SW 1271 (cell line): ENCODE measurements at regions not wholly inside any gene's neighbourhood (a gene's known extent, or its start where the extent isn't known, plus 50 kb on each side); places are given as distances from the start of the nearest gene placed in this dataset.

Experiments used
- DNase-seq, 2 experiments: peaks; one replicate each; lab custom pipeline; 2025; lab: John Stamatoyannopoulos, UW

DNA sequence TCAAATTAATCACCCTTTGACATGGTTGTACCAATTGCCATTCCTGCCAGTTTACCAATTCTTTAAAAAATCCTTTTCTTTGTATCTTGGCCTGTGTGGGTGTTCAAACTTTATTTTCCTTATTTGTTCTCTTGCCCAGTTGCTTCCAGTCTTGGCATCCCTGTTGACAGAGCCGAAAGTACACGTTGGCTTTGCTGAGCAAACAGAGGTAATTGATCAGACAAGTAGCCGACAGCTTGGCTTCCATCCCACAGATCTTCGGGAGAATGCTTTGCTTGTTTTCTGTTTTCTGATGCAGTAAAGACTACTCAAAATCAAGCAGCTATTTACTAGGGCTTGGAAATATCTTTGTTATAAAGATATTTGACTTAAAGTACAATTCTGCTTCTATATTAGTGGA is 506.8 kb upstream of the SALL1 start:
- DNase-seq, result no peak

DNA sequence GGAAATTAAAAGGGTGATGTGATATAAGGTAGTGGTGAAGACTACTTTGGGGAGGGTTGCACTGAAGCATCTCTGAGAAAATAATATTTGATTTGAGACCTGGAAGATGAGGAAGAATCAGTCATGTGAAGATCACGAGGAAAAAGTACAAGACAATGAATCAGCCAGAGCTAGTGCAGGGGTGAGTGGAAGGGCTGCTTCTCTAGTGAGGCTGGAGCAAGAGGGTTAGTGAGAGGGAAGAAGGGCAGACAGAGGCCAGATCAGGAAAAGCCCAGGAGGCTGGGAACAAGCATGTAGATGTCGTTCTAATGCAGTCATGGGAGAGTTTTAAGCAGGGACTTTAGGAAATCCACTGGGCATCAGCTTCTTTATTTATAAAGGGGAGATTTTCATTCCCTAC is 504.2 kb upstream of the SALL1 start:
- DNase-seq, result no peak

DNA sequence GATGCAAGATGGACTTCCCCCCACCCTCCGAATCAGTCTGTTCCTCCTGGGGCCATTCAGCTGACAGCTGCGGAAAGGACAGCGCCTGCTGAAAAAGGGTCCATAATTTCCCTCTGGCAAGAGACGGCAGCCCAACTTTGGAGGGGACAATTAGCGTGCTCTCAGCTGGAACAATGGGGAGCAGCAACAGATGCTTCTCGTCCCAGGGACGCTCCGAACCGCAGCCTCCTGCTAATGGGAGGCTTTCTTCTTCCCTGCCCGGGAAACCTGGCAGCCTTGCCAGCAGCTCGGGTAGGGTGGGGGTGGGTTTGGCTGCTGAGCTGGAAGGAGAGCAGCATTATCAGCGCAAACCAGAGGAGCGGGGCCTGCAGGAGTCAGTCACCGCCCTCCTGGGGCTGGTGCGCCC is 500.0 kb upstream of the SALL1 start:
- DNase-seq, result no peak

DNA sequence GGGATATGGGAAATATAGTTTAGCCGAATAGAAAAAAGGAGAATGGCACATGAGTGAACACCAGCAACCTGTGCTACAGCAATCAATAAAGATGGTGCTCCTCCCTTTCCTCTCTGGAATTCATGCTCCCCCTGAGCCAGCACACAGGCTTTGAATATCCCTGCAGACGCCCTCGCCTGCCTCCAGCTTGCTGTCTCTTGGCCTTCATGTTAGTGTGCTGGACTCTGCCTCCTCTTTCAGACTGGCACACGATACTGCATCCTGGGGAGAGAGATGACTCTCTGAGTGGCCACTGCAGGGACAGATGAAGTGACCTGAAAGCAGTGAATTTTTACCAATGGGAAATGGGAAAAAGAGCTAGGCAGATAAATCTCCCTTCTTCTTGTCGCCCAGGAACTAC is 498.6 kb upstream of the SALL1 start:
- no peak for DNase-seq

DNA sequence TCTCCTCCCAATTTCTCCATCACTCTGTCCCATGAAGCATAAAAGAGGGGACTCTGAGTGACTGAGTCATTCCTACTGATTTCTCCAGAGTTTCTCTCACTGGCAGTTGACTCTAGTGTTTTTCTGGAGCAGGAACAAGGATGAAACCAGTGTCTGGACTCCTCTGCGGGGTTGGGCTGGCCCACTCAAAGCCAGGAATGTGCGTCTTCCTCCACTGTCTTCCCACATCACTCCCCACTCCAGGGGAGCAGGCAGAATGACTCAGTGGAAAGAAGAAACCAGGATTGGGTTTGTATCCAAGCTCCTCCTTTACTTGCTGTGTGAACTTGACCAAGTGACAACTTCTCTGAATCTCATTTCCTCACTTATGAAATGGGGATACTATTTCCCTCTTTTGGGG is 497.5 kb upstream of the SALL1 start:
- no peak for DNase-seq

DNA sequence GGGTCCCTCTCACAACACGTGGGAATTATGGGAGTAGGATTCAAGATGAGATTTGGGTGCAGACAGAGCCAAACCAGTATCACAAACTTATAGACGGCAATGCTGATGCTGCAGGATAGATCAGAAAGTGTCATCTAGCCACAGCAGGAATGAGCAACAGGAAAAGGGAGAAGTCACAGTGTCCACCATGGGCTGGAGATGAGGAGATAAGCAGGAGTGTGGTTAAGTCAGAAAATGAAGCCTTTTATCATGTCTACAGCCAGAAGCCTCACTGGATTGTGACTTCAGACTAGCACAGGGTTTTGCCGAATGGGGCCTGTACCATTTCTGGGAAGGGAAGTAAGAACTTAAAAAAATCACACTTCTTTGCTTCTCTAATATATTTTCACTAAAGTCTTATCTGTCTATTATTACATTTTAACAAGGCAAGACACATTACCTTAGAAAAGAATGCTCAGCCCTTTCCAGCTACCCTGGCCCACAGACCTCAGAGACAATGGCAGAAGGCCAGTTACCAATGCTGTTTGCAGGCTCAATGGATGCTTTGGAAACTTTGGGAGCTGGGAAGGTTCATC is 490.2 kb upstream of the SALL1 start:
- no peak for DNase-seq

DNA sequence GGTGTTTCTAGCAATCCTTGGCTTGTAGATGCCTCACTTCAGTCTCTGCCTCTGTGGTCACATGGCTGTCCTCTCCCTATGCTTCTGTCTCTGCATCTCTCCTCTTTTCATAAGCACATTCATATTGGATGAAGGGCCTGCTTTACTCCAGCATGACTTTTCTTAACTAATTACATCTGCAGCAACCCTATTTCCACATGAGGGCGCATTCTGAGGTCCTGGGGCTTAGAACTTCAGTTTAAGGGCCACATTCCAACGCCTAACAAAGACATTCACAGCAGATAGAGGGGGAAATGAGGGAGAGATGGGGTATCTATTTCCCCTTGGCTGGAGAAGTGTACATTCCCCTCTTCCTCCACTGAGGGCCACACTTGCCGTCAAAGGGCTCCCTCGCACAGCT is 489.1 kb upstream of the SALL1 start:
- no peak for DNase-seq

DNA sequence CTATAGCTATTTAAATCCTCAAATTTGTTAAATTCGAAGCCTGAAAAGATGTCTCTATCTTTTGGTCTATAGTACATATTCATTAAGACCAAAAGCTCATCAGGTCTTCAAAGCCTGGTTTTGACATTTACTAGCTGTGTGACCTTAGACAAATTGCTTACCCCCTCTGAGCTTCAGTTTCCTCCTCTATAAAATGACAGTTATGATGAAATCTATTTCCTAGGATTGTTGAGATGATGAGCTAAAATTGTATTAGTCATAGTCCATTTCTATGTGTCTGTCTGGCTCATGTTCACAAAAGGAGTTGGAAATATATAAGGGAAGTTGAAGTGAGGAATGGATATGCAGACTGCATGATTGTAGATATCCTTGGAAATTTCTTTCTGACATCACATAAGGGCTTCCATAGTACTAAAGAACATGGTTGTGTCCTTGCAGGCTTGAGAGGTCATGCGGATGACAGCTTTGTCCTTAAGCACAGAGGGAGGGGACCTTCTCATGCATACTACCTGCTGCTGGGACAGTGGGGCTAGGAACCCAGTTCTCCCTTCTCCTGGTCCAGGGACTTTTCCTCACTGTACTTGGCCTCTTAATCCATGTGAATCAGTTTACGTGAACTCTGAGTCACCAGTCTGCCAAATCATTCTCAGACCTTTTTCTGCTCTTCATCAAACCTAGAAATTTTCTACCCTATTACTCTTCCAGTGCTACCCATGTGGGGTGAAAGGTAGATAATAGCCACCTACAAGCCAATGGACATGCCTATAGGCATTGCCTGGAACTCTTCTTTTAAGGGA is 487.5 kb upstream of the SALL1 start:
- DNase-seq, result no peak

DNA sequence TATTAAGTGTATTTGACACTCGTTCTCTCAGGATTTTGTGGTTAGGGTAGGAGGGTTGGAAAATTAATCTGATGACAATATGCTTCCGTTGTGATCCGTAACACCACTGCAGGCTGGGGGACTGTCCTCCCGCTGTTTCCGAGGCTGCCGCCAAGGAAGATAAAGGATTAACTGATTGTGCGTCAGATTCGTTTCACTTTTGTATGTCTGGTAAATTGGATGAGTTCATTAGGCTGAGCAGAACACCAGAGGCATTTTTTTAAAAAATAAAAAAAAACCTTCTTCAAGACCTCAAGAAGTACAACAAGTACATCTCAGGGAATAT is 486.7 kb upstream of the SALL1 start:
- DNase-seq, result no peak

DNA sequence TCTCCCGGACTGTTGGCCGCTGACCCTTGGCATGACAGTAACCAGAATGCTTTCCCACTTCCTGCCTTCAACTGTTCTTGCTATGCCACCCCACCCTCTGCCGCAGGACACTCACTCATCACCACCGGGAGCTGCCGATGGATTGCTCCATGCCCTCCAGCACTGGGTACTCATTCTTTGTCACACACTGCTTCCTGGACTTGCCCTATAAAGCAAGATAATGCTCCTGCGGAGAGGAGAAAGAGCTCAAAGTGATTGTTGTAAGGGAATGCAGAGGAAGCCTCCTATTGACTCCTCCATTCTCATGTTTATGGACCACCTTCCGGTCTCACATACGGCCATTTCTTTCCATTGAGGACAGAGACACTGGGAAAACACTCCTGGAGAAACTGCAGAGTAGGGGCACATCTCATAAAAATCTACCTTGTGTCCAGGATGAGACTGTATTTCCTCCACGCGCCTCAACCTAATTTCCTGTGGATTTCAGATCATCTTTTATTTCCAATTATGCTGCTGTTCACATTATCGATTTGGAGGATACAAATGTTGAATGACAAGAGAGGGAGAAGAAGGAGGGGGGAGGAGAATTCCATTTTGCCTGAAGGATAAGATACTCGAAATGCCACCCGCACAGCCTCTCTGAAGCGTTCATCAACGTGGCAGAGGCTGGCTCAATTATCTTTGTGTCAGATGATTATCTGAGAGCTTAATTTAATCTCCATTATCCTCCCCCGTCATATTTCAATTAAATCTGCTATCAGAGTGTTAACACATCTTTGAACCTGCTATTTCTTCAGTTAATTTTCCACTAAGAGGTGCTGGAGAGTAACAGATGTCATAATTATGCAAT is 486.1 kb upstream of the SALL1 start:
- DNase-seq, result peak in 1 of 2 experiments; percentile 35

DNA sequence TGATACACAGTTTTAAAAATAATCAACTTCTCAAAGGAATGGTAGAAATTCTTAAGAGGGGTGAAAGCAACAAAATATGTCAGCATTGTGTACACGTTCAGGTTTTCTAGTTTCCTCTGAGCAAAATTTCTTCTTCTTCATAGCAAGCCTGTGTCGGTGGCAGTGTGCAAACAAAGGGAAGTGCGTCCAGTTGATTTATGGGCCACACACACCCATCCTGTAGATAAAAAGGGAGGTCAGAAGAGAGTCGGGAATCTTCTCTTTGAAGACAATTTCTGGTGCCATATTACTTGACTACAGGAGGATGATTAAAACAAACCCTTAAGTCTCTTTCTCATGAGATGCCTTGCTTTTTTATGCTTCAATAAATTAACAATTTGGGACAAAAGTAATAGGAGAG is 484.1 kb upstream of the SALL1 start:
- no peak for DNase-seq

DNA sequence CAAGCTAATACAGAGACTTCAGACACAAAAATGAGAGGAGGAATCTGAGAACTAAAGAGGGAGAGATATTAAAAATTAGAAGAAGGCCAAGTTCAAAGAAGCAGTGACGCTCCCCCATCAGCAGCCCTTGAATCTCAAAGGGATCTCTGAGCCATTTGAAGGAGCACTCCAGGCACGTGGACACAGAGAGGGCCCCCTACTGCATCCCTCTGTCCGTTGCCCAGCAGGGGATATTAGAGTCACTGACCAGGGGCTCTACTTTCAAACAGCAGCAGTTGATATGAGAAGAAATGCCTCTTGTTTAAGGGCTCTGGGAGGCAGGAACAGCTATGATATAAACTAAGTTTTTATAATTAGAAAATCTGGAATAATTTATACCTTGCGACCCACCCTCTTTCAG is 479.0 kb upstream of the SALL1 start:
- DNase-seq, result no peak

DNA sequence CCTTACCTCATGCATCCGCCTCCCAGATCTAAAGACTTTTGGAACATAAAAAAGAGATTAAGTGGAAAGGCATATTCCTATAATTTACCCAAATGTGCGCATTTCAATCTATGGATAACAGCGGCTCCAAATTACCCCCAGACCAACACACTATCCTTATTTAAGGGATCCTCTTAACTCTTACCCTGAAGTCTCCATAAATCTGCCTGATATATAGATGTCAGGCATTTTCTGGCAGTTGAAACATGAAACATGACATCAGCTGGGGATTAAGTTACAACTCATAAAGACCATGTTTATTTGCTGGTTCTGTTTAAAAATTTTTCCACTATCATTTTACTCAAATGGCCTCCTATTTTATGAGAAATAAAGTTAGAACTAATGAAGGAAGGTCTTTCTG is 478.5 kb upstream of the SALL1 start:
- no peak for DNase-seq

DNA sequence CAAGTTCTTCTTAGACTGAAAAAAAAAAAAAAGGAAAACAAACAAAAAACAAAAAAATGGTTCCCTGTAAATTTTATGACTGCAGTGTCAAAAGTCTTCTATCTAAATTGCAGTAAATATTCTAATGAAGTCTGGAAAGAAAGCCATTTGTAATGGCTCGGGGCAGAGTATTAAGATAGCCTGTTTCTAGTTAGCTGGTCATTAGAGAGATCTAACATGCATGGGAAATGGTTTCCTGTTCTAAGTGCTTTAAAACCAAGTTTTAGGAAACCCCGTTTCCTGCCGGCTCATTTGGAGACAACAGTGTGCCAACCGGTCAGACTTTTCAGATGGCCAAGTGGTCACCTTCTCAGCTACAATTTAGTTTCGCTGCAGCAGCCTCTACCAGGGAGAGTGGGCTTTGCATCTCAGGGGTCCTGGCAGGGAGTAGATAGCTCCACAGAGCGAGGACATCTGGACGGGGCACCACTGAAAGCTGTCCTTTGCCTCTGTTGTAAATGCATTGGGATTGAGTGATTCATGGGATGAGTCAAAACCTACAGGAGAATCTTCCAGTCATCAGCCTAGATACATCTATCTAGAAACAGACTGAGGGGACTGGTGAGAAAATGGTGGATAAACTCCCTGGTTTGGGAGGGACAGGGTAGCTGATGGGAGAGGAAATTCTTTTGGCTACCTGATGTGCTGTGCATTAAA is 473.2 kb upstream of the SALL1 start:
- DNase-seq, result no peak

DNA sequence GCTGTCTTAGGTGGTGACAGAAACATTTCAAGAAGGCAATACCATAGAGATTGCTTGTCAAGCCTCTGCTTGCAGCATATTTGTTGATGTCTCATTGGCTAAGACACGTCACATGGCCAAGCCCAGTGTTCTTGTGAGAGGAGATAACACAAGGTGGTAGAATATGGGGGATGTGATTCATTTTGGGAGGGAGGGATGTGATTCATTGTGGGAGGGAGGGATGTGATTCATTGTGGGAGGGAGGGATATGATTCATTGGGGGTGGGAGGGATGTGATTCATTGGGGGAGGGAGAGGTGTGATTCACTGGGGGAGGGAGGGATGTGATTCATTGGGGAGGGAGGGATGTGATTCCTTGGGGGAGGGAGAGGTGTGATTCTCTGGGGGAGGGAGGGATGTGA is 470.5 kb upstream of the SALL1 start:
- DNase-seq, result no peak

DNA sequence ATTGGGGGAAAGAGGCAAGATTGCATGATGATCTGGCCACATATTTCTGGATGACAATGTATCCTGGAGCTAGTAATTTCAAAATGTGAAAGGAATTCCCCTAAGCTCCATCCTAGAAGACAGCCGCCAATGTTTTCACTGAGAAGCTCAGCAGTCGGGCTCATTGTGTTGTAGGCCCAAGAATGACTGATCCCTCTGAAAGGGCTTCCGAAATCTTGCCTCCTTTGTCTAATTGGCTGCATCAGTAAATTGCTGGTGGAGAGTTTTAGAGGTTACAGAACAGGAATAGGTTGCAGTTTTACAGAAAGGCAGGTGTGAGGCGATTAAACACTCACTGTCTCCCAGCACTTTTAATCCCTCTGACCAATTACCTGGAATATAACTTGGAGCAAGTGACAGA is 464.1 kb upstream of the SALL1 start:
- no peak for DNase-seq

DNA sequence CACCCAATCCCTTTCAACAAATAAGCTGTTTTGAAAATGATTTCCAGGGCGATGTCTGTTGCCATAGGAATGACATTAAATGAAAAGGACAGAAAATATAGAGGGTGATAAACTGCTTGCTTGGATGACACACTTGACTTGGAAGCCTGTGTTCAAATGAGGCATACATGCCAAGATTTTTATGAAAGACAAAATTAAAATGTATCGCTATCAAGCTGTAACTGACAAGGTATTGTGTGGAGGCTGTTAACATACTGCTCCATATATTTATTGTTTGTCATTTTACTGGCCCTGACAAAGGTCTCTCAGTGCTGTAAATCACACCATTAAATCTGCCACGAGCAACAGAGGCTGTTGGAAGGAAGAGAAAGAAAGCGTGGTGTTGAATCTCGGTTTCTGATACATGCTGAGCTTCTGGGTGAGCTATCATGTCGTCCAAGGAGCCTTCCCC is 456.2 kb upstream of the SALL1 start:
- DNase-seq, result no peak

DNA sequence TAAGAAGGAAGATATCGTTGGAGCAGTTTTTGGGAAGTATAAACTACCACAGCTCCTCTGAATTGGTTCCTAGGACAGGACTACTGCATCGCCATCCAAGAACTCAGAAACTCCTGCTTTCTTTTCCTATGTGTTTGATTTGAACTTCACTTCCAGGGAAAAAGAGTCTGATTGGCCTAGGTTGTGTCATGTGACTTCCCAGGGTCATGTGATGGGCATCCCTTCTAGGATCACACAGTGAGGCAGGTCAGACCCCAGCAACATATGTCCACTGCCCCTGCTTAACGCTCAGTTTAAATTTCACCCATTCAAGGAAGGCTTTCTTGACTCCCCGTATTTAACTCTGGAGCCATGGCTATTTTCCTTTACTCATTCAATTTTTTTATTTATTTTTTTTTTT is 445.2 kb upstream of the SALL1 start:
- DNase-seq, result no peak

DNA sequence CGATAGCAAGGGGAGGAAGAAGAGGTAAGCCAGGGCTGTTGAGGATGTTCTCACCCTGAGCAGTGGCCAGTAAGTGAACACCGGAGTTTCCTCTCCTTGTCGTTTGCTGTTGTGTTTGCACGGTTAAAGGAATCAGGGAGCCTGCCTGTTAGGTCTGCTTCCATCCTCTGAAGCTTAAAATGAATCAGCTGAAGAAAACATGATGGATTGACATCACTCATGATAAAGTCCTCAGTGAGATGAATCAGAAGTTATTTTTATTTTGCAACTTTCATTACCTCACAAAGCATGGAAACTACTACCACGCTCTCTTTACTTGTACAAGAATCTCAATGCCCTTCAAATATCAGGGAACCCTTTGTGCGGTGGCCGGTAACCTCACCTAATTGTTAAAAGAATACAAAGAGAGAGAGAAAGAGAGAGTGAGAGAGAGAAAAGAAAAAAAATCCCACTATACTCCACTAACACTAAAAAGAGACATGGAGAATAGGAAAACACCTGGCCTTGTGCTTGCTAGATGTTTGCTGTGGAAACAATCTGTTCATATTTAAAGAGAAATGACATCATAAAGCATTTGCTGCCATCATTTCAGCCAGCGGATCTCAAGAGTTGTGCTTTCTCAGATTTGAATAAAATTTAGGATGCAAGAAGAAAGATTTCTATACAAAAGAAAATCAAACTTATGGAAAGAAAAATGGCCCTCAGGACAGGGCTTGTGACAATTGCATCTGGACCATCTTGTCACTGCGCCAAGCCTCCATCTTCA is 441.6 kb upstream of the SALL1 start:
- DNase-seq, result no peak

DNA sequence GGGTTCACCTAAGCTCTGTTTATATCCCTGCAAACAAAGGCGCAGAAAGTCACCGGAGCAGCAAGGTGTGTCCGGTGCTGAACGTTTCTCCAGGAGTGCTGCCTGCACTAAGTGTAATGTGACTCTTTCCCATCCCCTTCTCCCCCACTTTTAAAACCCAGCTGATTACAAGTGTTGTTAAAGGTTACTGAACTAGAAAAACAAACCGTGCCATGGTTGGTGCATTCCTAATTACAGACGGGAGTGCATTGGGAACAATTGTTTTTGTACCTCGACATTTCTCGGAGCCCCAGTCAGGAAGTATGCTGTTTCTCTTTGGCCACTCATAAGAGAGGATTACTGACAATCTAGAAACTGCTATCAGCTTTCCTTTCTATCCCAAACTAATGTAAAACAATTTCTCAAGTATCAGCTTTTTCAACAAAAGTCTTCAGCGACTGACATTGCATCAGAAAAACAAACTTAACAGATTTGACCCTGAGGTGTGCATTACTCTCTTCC is 441.0 kb upstream of the SALL1 start:
- DNase-seq, result no peak

DNA sequence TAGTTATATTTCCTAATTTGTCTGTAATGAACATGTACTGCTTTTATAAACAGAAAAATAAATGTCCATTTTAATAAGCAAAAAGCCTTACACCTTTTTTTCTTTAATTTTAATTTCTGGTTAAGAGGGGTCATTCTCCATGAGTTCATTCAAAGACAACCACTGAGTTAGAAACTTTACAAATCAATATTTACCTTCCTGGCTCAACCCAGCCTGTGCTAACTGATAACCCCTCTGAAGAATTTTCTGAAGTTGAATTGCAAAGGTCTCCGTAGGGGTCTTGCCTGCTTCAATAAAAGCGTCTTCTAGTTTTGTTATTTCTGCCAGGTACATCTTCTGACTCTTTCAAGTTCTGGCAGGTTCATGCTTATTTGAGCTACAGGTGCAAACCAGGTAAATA is 440.4 kb upstream of the SALL1 start:
- DNase-seq, result no peak
